ENCODE measurements at regions not wholly inside any gene's neighbourhood (a gene's known extent, or its start where the extent isn't known, plus 50 kb on each side); places are given as distances from the start of the nearest gene placed in this dataset.

GRCh38 chr9:77084094-77084493, 64.6 kb downstream of the FOXB2 start:
- no peak for DNase-seq (ENCODE audit: insufficient read length)
- TF ChIP-seq POLR2A (IDR thresholded peaks at IDR 0.05; ENCODE audit: low read depth, low read length), result no peak
- TF ChIP-seq TAF1 (IDR thresholded peaks at IDR 0.05; ENCODE audit: borderline replicate concordance, low read depth, low read length), result no peak
- no peak for TF ChIP-seq POLR2AphosphoS5 (IDR thresholded peaks at IDR 0.05; ENCODE audit: low read depth, low read length)
- no peak for FAIRE-seq

GRCh38 chr9:77085416-77085815, 66.0 kb downstream of the FOXB2 start:
- DNase-seq (ENCODE audit: insufficient read length), result no peak
- TF ChIP-seq POLR2A (IDR thresholded peaks at IDR 0.05; ENCODE audit: low read depth, low read length), result no peak
- TF ChIP-seq POLR2AphosphoS5 (IDR thresholded peaks at IDR 0.05; ENCODE audit: low read depth, low read length), result no peak
- no peak for TF ChIP-seq TAF1 (IDR thresholded peaks at IDR 0.05; ENCODE audit: borderline replicate concordance, low read depth, low read length)
- FAIRE-seq, result no peak

- DNase-seq (ENCODE audit: insufficient read length), result no peak
These were observed 68.1 kb downstream of the FOXB2 start for GRCh38 chr9:77087506-77087905.

GRCh38 chr9:77092536-77092935, 73.1 kb downstream of the FOXB2 start:
- no peak for FAIRE-seq

More at GRCh38 chr9:77087506-77087905, 68.1 kb downstream of the FOXB2 start:
- no peak for FAIRE-seq
- no peak for TF ChIP-seq POLR2A (IDR thresholded peaks at IDR 0.05; ENCODE audit: low read depth, low read length)
- no peak for TF ChIP-seq POLR2AphosphoS5 (IDR thresholded peaks at IDR 0.05; ENCODE audit: low read depth, low read length)
- TF ChIP-seq TAF1 (IDR thresholded peaks at IDR 0.05; ENCODE audit: borderline replicate concordance, low read depth, low read length), result no peak

GRCh38 chr9:77094150-77094549, 74.7 kb downstream of the FOXB2 start:
- TF ChIP-seq POLR2AphosphoS5 (IDR thresholded peaks at IDR 0.05; ENCODE audit: low read depth, low read length), result no peak
- TF ChIP-seq TAF1 (IDR thresholded peaks at IDR 0.05; ENCODE audit: borderline replicate concordance, low read depth, low read length), result no peak
- no peak for TF ChIP-seq POLR2A (IDR thresholded peaks at IDR 0.05; ENCODE audit: low read depth, low read length)
- DNase-seq (ENCODE audit: insufficient read length) (no peak), FAIRE-seq (no peak)

More at GRCh38 chr9:77092536-77092935, 73.1 kb downstream of the FOXB2 start:
- no peak for DNase-seq (ENCODE audit: insufficient read length)
- no peak for TF ChIP-seq POLR2A (IDR thresholded peaks at IDR 0.05; ENCODE audit: low read depth, low read length)

- TF ChIP-seq TAF1 (IDR thresholded peaks at IDR 0.05; ENCODE audit: borderline replicate concordance, low read depth, low read length) (no peak), POLR2A (IDR thresholded peaks at IDR 0.05; ENCODE audit: low read depth, low read length) (no peak)
- FAIRE-seq (no peak), DNase-seq (ENCODE audit: insufficient read length) (no peak)
These were observed 77.9 kb downstream of the FOXB2 start for GRCh38 chr9:77097335-77097734.

GRCh38 chr9:77099388-77099787, 77.9 kb upstream of the VPS13A start:
- no peak for TF ChIP-seq TAF1 (IDR thresholded peaks at IDR 0.05; ENCODE audit: borderline replicate concordance, low read depth, low read length)
- TF ChIP-seq POLR2A (IDR thresholded peaks at IDR 0.05; ENCODE audit: low read depth, low read length), result no peak
- TF ChIP-seq POLR2AphosphoS5 (IDR thresholded peaks at IDR 0.05; ENCODE audit: low read depth, low read length), result no peak
- peak; percentile 17 for FAIRE-seq
- no peak for DNase-seq (ENCODE audit: insufficient read length)

- DNase-seq (ENCODE audit: insufficient read length) (no peak), FAIRE-seq (no peak)
- TF ChIP-seq POLR2A (IDR thresholded peaks at IDR 0.05; ENCODE audit: low read depth, low read length) (no peak), TAF1 (IDR thresholded peaks at IDR 0.05; ENCODE audit: borderline replicate concordance, low read depth, low read length) (no peak), POLR2AphosphoS5 (IDR thresholded peaks at IDR 0.05; ENCODE audit: low read depth, low read length) (no peak)
These were observed 65.9 kb upstream of the VPS13A start for GRCh38 chr9:77111408-77111807.

GRCh38 chr9:77125665-77126064, 51.7 kb upstream of the VPS13A start:
- no peak for TF ChIP-seq TAF1 (IDR thresholded peaks at IDR 0.05; ENCODE audit: borderline replicate concordance, low read depth, low read length)
- TF ChIP-seq POLR2A (IDR thresholded peaks at IDR 0.05; ENCODE audit: low read depth, low read length), result no peak
- no peak for TF ChIP-seq POLR2AphosphoS5 (IDR thresholded peaks at IDR 0.05; ENCODE audit: low read depth, low read length)
- FAIRE-seq, result no peak
- no peak for DNase-seq (ENCODE audit: insufficient read length)

- FAIRE-seq (no peak), DNase-seq (ENCODE audit: insufficient read length) (no peak)
- TF ChIP-seq POLR2AphosphoS5 (IDR thresholded peaks at IDR 0.05; ENCODE audit: low read depth, low read length) (no peak), POLR2A (IDR thresholded peaks at IDR 0.05; ENCODE audit: low read depth, low read length) (no peak), TAF1 (IDR thresholded peaks at IDR 0.05; ENCODE audit: borderline replicate concordance, low read depth, low read length) (no peak)
These were observed 50.3 kb upstream of the VPS13A start for GRCh38 chr9:77127071-77127470.
